GM19043 (cell line): ENCODE measurements at regions not wholly inside any gene's neighbourhood (a gene's known extent, or its start where the extent isn't known, plus 50 kb on each side); places are given as distances from the start of the nearest gene placed in this dataset.
"Not testable (repeated sequence)": the region's sequence is repeated elsewhere in the genome, so short reads cannot be mapped to it uniquely, and the experiment has no call there.

Source experiments
- ATAC-seq: cut with Tn5 transposase; IDR thresholded peaks from one replicate; pipeline ENCODE4 v1.9.1; 2021; ENCODE audit warnings: low read depth; ENCODE audit not compliant: unreplicated experiment

GRCh38 chr2:87629491-87630458, 118.1 kb upstream of the PLGLB2 start:
- ATAC-seq = not testable (repeated sequence)

- ATAC-seq = not testable (repeated sequence)
Measured at GRCh38 chr2:87630892-87631291, 117.0 kb upstream of the PLGLB2 start.

GRCh38 chr2:87631402-87631801, 116.5 kb upstream of the PLGLB2 start:
- not testable (repeated sequence) for ATAC-seq

- not testable (repeated sequence) for ATAC-seq
Measured at GRCh38 chr2:87633287-87633963, 114.5 kb upstream of the PLGLB2 start.

GRCh38 chr2:87634106-87634505, 113.8 kb upstream of the PLGLB2 start:
- not testable (repeated sequence) for ATAC-seq

- not testable (repeated sequence) for ATAC-seq
Measured at GRCh38 chr2:87634971-87635650, 112.8 kb upstream of the PLGLB2 start.

- not testable (repeated sequence) for ATAC-seq
Measured at GRCh38 chr2:87636246-87636645, 111.6 kb upstream of the PLGLB2 start.

GRCh38 chr2:87636735-87637134, 111.2 kb upstream of the PLGLB2 start:
- not testable (repeated sequence) for ATAC-seq

- not testable (repeated sequence) for ATAC-seq
Measured at GRCh38 chr2:87637249-87637990, 110.5 kb upstream of the PLGLB2 start.

GRCh38 chr2:87638114-87638807, 109.6 kb upstream of the PLGLB2 start:
- not testable (repeated sequence) for ATAC-seq

GRCh38 chr2:87638872-87639271, 109.0 kb upstream of the PLGLB2 start:
- not testable (repeated sequence) for ATAC-seq

- not testable (repeated sequence) for ATAC-seq
Measured at GRCh38 chr2:87639801-87640440, 108.0 kb upstream of the PLGLB2 start.

GRCh38 chr2:87640961-87641563, 106.8 kb upstream of the PLGLB2 start:
- ATAC-seq = not testable (repeated sequence)

- ATAC-seq = not testable (repeated sequence)
Measured at GRCh38 chr2:87643165-87643564, 104.7 kb upstream of the PLGLB2 start.

- not testable (repeated sequence) for ATAC-seq
Measured at GRCh38 chr2:87647737-87648498, 100.0 kb upstream of the PLGLB2 start.

GRCh38 chr2:87648815-87649214, 99.1 kb upstream of the PLGLB2 start:
- ATAC-seq = not testable (repeated sequence)

GRCh38 chr2:87649871-87650270, 98.0 kb upstream of the PLGLB2 start:
- ATAC-seq = not testable (repeated sequence)

GRCh38 chr2:87650837-87651236, 97.0 kb upstream of the PLGLB2 start:
- not testable (repeated sequence) for ATAC-seq
